Immature natural killer cell (primary cell): ENCODE measurements at regions not wholly inside any gene's neighbourhood (a gene's known extent, or its start where the extent isn't known, plus 50 kb on each side); places are given as distances from the start of the nearest gene placed in this dataset.
A peak's percentile ranks its signal among the peaks of the same experiment; 100 is the strongest.
"Not testable (repeated sequence)": the region's sequence is repeated elsewhere in the genome, so short reads cannot be mapped to it uniquely, and the experiment has no call there.

ENCODE experiments used
- DNase-seq, 3 donors: peaks; one replicate each; pipeline ENCODE4 v3.0.0; 2022; ENCODE audit warnings: mixed read lengths in 1 of 3
- H3K27ac Mint-ChIP-seq, 6 donors: one replicate each; pipeline ENCODE4 v1.8.0; 2020; ENCODE audit warnings: mixed read lengths in 6 of 6, mild to moderate bottlenecking in 5 of 6, inconsistent platforms in 4 of 6, moderate library complexity in 3 of 6
- H3K27me3 Mint-ChIP-seq, 3 donors: one replicate each; pipeline ENCODE4 v1.8.0; 2020 to 2021; ENCODE audit warnings: low read depth in 3 of 3, mild to moderate bottlenecking in 3 of 3, mixed read lengths in 3 of 3, moderate library complexity in 3 of 3, inconsistent platforms in 1 of 3
- H3K36me3 Mint-ChIP-seq, 3 donors: one replicate each; pipeline ENCODE4 v1.8.0; 2020; ENCODE audit warnings: mixed read lengths in 3 of 3, inconsistent platforms in 2 of 3, mild to moderate bottlenecking in 2 of 3
- H3K4me1 Mint-ChIP-seq, 2 donors: one replicate each; pipeline ENCODE4 v1.8.0; 2020; ENCODE audit warnings: inconsistent platforms in 2 of 2, mild to moderate bottlenecking in 2 of 2, mixed read lengths in 2 of 2, moderate library complexity in 1 of 2
- H3K4me3 Mint-ChIP-seq, 5 donors: one replicate each; pipeline ENCODE4 v1.8.0; 2020; ENCODE audit warnings: mild to moderate bottlenecking in 5 of 5, mixed read lengths in 5 of 5, inconsistent platforms in 3 of 5, moderate library complexity in 3 of 5
- H3K9me3 Mint-ChIP-seq, 6 donors: one replicate each; pipeline ENCODE4 v1.8.0; 2020; ENCODE audit warnings: mild to moderate bottlenecking in 6 of 6, mixed read lengths in 6 of 6, inconsistent platforms in 4 of 6, moderate library complexity in 3 of 6

DNA sequence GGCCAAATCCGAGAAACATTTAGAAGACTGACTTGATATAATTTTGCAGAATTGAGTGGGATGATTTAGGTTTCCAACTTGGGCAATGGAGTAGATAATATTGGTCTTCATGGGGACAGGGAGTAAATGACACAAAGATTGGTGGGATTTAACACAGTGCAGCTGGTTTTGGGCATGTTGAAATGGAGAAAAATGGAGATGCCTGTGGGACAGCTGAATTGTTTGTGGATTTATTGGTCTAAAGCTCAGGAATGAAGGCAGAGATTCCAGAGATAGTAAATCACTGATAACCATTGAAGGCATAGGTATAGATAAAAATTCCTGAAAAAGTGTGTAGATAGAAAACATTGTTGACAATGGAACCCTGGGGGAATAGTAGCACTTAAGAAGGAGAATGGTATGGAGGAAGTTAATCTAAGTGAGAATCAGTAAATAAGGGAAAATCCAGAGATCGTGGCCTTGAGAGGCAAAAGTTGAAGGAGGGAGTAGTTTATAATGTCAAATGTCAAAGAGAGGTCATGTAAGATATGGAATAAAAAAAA, 120.9 kb upstream of the ATP2B1 start:
- peak overlapping the region in 1 of 6 donors; percentile 24 for H3K27ac Mint-ChIP-seq
- peaks cover 0 to 9% (median 0%) of the 10 kb centered on the region in 3 donors for H3K36me3 Mint-ChIP-seq
- peaks cover 0 to 3% of the 10 kb centered on the region in 2 donors for H3K4me1 Mint-ChIP-seq
- no peak for DNase-seq
- H3K4me3 Mint-ChIP-seq: no peak overlapping the region
- no peaks in the 10 kb centered on the region for H3K9me3 Mint-ChIP-seq
- H3K27me3 Mint-ChIP-seq: peaks cover 0 to 2% (median 2%) of the 10 kb centered on the region in 3 donors

DNA sequence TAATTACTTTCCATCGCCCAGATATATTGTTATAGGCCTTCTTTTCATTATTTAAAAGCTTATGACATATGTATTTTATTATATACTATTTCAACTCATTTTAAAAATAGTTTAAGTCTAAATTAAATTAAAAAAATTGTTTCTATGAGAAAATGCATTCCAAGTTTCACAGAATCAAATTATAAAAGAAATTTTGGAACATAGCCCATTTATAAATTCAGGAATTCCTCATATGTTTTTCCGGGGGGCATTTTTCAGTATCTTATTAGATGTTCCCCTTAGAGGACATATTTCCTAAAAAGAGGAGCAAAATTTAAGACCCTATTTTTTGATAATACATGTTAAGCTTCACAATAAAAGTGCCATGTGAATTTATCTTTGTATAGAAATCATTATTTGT, 119.9 kb upstream of the ATP2B1 start:
- Mint-ChIP-seq H3K4me3 (no peak overlapping the region), H3K36me3 (peaks cover 0 to 9% (median 0%) of the 10 kb centered on the region in 3 donors), H3K27ac (no peak overlapping the region), H3K9me3 (no peaks in the 10 kb centered on the region), H3K27me3 (peaks cover 0 to 2% (median 2%) of the 10 kb centered on the region in 3 donors), H3K4me1 (peaks cover 0 to 3% of the 10 kb centered on the region in 2 donors)
- DNase-seq: no peak

DNA sequence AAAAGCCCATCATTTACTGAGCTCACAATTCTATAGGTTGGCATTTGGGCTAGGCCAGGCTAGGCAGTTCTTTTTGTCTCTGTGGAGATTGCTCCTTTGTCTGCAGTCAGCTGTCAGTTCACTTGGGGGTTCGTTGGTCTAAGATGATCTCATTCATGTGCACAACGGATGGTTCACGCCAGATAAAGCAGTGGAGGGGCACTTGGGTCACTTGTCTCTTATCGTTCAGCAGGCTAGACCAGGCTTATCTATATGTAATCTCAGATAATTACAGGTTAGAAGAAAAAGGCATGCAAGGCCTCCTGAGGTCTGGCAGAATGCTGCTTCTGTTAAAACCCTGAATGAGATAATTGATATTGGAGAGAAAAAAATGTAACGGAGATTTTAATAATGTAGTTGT, 119.0 kb upstream of the ATP2B1 start:
- Mint-ChIP-seq H3K9me3 (no peaks in the 10 kb centered on the region), H3K4me1 (peaks cover 0 to 3% of the 10 kb centered on the region in 2 donors), H3K27ac (no peak overlapping the region), H3K4me3 (no peak overlapping the region), H3K36me3 (peaks cover 0 to 9% (median 0%) of the 10 kb centered on the region in 3 donors), H3K27me3 (peaks cover 0 to 2% (median 2%) of the 10 kb centered on the region in 3 donors)
- no peak for DNase-seq

DNA sequence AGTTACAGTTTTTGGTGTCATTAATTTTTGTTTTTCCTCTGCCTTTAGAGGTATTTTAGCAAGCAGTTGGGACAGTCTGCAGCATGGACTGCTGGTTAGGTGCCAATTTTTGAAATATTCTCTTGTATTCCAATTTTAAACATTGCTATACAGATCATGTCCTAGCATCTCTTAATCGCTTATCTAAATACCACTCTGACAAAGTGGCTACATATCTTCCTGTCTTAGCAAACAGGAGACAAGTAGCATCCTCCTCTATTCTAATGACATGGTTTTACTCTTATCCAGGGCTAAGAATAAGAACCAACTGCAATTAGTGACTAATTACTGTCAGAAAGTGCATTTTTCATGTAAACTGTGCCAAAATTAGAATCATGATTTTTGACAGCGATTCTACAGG, 117.8 kb upstream of the ATP2B1 start:
- no peak overlapping the region for H3K4me3 Mint-ChIP-seq
- DNase-seq: no peak

DNA sequence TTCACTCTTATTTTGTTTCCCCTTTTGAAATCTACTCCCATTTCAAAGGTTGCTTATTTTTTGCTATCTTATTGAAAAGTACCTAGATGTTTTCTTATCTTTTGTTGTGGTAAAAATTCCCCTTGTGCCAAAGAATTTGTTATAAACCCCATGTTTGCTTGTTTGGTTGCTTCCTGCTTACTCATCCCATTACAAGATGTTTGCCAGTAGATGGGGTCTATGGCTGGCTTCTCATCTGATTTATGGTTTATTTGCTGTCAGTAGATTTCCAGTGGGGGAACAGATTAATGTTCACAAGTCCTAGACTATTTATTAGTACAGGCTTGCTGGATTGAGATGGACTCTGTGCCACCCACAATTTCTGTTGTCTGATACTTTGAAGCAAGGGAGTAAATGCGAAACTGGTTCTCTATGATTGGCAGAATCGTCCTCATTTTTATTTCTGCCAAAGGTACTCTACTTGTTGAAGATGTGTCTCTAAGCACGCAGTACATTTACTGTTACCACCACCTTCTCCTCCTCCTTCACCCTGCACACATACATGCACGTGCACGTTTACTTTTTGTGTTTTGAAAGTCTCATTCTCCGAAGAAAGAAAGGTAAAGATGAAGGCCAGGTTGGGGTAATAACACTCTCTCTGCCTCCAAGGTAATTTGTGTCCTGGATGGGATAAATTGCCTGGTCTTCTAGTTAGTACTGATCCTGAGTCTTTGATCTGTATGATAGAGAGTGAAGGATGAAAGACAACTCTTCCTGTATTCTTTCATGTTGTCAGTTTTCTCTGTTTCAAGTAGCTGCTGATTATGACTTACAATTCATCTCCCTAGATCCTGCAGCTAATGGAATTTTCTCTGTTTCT, 117.2 kb upstream of the ATP2B1 start:
- Mint-ChIP-seq H3K4me1 (peaks cover 0 to 3% of the 10 kb centered on the region in 2 donors), H3K27me3 (peaks cover 0 to 2% (median 2%) of the 10 kb centered on the region in 3 donors), H3K9me3 (no peaks in the 10 kb centered on the region), H3K27ac (no peak overlapping the region), H3K36me3 (peaks cover 0 to 9% (median 0%) of the 10 kb centered on the region in 3 donors), H3K4me3 (no peak overlapping the region)
- no peak for DNase-seq

More for the DNA sequence above, 117.8 kb upstream of the ATP2B1 start:
- Mint-ChIP-seq H3K4me1 (peaks cover 0 to 3% of the 10 kb centered on the region in 2 donors), H3K27me3 (peaks cover 0 to 2% (median 2%) of the 10 kb centered on the region in 3 donors), H3K36me3 (peaks cover 0 to 9% (median 0%) of the 10 kb centered on the region in 3 donors), H3K9me3 (no peaks in the 10 kb centered on the region), H3K27ac (no peak overlapping the region)

DNA sequence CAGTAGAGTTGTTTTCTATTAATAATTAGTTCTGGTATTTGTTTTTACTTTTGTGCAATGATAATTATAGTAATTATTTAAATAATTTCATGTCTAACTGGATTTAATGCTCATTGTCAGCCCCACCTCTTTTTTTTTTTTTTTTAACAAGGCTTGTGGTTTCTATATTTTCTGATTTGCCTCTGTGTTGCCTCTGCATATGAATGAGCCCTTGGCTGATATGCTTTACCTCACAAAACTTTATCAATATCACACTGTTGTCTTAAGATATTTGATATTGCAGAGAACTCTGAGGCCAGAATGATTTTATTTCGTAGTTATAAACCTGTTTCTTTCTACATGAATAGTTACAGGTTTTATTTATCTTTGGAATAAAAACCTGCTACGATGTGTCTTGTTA, 116.2 kb upstream of the ATP2B1 start:
- peaks cover 0 to 3% of the 10 kb centered on the region in 2 donors for H3K4me1 Mint-ChIP-seq
- H3K9me3 Mint-ChIP-seq: no peaks in the 10 kb centered on the region
- H3K27ac Mint-ChIP-seq: no peak overlapping the region
- peaks cover 0 to 2% (median 2%) of the 10 kb centered on the region in 3 donors for H3K27me3 Mint-ChIP-seq
- H3K4me3 Mint-ChIP-seq: no peak overlapping the region
- DNase-seq: no peak
- peaks cover 0 to 9% (median 0%) of the 10 kb centered on the region in 3 donors for H3K36me3 Mint-ChIP-seq

DNA sequence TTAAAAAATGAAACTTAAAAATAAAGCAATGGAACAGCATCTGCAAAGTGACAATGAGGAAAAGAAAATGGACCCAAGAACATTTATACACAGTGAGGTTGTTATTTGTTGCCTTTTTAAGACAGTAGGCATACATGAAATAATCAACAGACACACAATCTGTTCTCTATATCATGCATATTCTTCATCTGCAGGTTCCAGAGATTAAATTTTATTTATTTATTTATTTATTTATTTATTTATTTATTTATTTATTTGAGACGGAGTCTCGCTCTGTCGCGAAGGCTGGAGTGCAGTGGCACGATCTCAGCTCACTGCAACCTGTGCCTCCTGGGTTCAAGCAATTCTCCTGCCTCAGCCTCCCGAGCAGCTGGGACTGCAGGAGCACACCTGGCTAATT, 114.4 kb upstream of the ATP2B1 start:
- not testable (repeated sequence) for DNase-seq, H3K9me3 Mint-ChIP-seq, H3K27me3 Mint-ChIP-seq, H3K4me3 Mint-ChIP-seq, H3K36me3 Mint-ChIP-seq, H3K4me1 Mint-ChIP-seq, H3K27ac Mint-ChIP-seq

DNA sequence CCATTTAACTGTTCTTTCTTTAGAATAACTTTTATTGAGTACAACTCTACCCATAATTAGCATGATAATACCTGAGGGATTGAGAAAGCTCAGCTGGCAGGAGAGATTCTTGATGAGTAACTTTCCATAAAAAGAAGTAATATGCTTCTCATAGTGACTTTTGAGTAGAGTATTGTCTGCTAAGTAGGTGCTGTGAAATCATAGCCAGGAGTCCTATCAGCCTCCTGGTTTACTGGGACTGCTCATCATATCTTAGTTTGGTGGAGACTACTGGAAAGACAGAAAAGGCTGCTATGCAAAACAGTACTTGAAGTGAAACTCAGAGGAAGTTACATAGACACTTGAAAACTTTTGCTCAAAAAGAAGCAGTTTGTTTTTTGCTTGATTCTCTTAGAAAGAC, 113.3 kb upstream of the ATP2B1 start:
- no peak overlapping the region for H3K27ac Mint-ChIP-seq
- H3K9me3 Mint-ChIP-seq: no peaks in the 10 kb centered on the region
- peaks cover 0 to 3% (median 2%) of the 10 kb centered on the region in 3 donors for H3K27me3 Mint-ChIP-seq
- peaks cover 0 to 3% of the 10 kb centered on the region in 2 donors for H3K4me1 Mint-ChIP-seq
- DNase-seq: no peak
- H3K4me3 Mint-ChIP-seq: no peak overlapping the region
- H3K36me3 Mint-ChIP-seq: no peaks in the 10 kb centered on the region

DNA sequence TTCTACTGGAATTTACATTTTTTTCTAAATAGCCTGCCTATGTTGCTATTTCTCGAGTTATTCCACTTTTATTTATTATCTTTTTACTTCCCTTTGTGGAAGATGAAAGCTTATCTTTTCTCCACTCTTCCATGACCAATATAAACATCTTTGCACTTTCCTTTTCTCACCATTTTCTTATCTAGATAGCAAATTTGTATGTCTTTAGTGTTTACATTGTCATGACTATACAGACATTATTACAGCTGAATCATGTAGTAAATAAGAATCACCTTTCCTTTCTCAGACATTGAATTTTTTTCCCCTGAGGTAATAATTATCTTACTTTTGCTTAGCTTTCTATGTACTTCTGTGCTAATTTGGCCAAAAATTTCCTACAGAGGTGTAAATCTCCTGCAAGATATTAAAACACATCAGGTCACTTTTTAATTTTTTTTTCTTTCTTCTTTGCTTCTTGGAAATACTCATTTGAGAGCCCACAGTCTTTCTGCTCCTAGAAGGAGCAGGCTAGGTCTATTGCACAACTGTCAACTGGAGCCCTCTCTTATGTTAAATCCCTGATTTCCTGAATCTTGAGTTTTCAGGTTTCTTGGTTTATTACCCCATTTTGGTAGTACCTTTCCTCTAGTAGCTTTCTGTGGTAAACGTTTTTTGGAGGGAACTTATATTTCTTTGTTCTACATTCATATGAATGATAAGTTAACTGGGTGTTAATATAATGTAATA, 109.0 kb upstream of the ATP2B1 start:
- peaks cover 0 to 3% (median 0%) of the 10 kb centered on the region in 3 donors for H3K27me3 Mint-ChIP-seq
- peaks cover 0 to 4% (median 0%) of the 10 kb centered on the region in 3 donors for H3K36me3 Mint-ChIP-seq
- H3K9me3 Mint-ChIP-seq: peaks cover 0 to 3% (median 0%) of the 10 kb centered on the region in 6 donors
- H3K4me3 Mint-ChIP-seq: no peak overlapping the region
- H3K27ac Mint-ChIP-seq: no peak overlapping the region
- DNase-seq: no peak
- H3K4me1 Mint-ChIP-seq: no peaks in the 10 kb centered on the region

DNA sequence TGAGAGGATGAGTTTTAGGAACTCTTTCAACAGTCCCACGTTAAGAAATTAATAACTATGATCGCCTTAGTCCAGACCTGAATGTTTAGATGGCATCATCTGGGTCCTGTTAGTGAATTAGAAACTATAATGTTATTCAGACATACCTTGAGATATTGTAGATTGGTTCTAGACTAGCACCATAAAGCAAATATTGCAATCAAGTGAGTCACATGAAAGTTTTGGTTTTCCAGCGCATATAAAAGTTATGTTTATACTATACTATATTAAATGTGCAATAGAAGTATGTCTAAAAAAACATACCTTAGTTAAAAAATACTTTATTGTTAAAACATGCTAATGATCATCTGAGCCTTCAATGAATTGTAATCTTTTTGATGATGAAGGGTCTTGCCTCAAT, 106.6 kb upstream of the ATP2B1 start:
- Mint-ChIP-seq H3K27me3 (peaks cover 0 to 3% (median 0%) of the 10 kb centered on the region in 3 donors), H3K27ac (no peak overlapping the region), H3K36me3 (peaks cover 0 to 4% (median 0%) of the 10 kb centered on the region in 3 donors), H3K4me3 (no peak overlapping the region), H3K9me3 (peaks cover 0 to 3% (median 0%) of the 10 kb centered on the region in 6 donors), H3K4me1 (no peaks in the 10 kb centered on the region)
- no peak for DNase-seq

DNA sequence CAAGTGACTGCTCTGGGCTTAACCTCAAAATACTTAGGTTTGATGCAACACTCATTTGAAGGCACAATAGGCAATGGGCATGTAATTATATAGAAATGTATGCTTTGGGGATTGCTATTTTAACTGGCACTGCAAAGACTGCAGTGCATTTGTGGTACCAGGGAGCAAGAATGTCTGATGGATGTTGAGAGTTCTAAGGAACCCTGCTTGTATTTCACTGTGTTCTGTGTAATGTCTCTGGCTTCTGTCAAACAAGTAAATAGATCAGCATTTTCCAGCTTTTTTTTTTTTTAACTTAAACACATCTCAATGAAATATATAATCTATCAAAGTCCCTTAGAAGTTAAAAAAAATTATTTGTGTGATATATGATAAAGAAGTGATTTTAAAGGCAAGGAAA, 94.8 kb upstream of the ATP2B1 start:
- Mint-ChIP-seq H3K36me3 (peaks cover 0 to 9% (median 0%) of the 10 kb centered on the region in 3 donors), H3K27me3 (no peaks in the 10 kb centered on the region), H3K27ac (no peak overlapping the region), H3K9me3 (no peaks in the 10 kb centered on the region), H3K4me1 (no peaks in the 10 kb centered on the region), H3K4me3 (no peak overlapping the region)
- no peak for DNase-seq

DNA sequence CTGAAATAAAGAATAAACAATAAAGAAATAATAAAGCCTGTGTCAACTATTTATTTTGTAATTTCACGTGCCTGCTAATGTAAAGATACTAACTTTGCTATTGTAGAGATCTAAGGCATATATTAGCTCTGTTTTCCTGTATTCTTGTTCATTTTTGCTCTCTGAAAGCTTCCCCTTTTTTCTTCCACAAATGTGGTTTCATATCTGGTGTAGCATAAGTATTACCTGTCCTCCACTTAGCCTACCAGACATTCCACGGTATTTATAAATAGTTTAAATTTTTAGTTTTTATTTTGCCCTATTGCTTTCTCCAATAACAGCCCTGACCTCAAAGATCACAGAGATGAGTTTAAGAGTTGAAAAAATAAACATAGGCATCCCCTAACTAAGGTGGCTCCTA, 92.6 kb upstream of the ATP2B1 start:
- H3K36me3 Mint-ChIP-seq: peaks cover 0 to 13% (median 0%) of the 10 kb centered on the region in 3 donors
- H3K27ac Mint-ChIP-seq: no peak overlapping the region
- no peak overlapping the region for H3K4me3 Mint-ChIP-seq
- DNase-seq: no peak
- no peaks in the 10 kb centered on the region for H3K9me3 Mint-ChIP-seq
- peaks cover 0 to 4% (median 0%) of the 10 kb centered on the region in 3 donors for H3K27me3 Mint-ChIP-seq
- H3K4me1 Mint-ChIP-seq: no peaks in the 10 kb centered on the region

DNA sequence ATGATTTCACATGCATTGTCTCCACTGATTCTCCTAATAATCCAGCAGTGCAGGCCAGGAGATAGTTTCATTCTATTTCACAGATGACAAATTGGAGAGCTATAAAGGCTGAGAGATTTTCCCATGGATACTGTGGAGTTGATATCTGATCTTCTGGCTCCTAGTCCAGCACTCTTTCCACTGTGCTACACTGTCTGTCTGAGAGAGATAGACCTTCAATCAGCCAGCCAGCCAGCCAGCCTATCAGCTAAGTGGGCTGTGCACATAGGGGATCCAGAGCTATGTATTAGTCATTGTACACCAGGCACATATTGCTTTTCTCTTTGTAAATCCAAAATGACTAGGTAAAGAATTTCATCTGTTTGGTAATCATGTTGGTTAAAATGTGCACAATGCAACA, 91.8 kb upstream of the ATP2B1 start:
- peaks cover 0 to 4% (median 0%) of the 10 kb centered on the region in 3 donors for H3K27me3 Mint-ChIP-seq
- no peak for DNase-seq
- H3K4me3 Mint-ChIP-seq: no peak overlapping the region
- H3K4me1 Mint-ChIP-seq: no peaks in the 10 kb centered on the region
- no peaks in the 10 kb centered on the region for H3K9me3 Mint-ChIP-seq
- H3K36me3 Mint-ChIP-seq: peaks cover 0 to 13% (median 0%) of the 10 kb centered on the region in 3 donors
- H3K27ac Mint-ChIP-seq: no peak overlapping the region

DNA sequence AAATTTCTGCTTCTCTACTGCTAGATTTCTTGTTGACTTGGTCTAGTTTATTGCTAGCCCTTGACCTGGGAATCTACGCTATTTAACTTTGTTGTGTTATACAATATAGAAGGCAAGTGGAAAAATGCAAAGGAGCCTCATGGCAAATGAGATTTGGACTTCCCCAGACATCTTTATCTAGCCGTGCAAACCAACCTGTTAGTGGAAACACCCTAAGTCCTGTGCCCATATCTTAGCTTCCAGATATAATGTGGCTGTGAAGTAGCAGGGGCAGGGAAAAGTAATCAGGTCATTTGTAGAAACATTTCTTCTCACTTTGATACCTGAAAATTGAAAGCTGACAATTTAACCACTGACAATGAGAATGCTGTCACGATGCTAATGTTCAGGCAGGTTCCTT, 90.7 kb upstream of the ATP2B1 start:
- no peak for DNase-seq
- H3K9me3 Mint-ChIP-seq: no peaks in the 10 kb centered on the region
- H3K27me3 Mint-ChIP-seq: peaks cover 0 to 4% (median 0%) of the 10 kb centered on the region in 3 donors
- H3K27ac Mint-ChIP-seq: no peak overlapping the region
- peaks cover 0 to 13% (median 0%) of the 10 kb centered on the region in 3 donors for H3K36me3 Mint-ChIP-seq
- H3K4me1 Mint-ChIP-seq: no peaks in the 10 kb centered on the region
- no peak overlapping the region for H3K4me3 Mint-ChIP-seq
